ENCODE measurements at regions not wholly inside any gene's neighbourhood (a gene's known extent, or its start where the extent isn't known, plus 50 kb on each side); places are given as distances from the start of the nearest gene placed in this dataset.
A peak's percentile ranks its signal among the peaks of the same experiment; 100 is the strongest.

GRCh38 chr3:175919133-175919532 lies 1060.0 kb downstream of the NAALADL2 start:
- FAIRE-seq: no peak
- no peak overlapping the region for H3K9ac ChIP-seq (ENCODE audit: insufficient read depth in 1 of 2, low read depth in 2 of 2, low read length in 2 of 2)
- ChIA-PET POLR2A (no interaction called here), CTCF (ENCODE audit: low intra/inter-chr PET ratio) (no interaction called here)
- no peak overlapping the region for H3K4me2 ChIP-seq (ENCODE audit: insufficient read depth, low read length)
- intact Hi-C loops (cut with micrococcal nuclease): no loop called here
- no peak overlapping the region for H2AFZ ChIP-seq (ENCODE audit: low read depth, low read length)
- H3K4me3 ChIP-seq: no peak overlapping the region
- no peak overlapping the region for H3K27ac ChIP-seq (ENCODE audit: extremely low read depth, low read depth, low read length)
- in situ Hi-C loops (cut with MboI): no loop called here
- no peaks in the 10 kb centered on the region for H3K9me1 ChIP-seq (ENCODE audit: control insufficient read depth, insufficient read depth, low read length)
- ATAC-seq: no peak
- no peaks in the 10 kb centered on the region for H3K36me3 ChIP-seq (ENCODE audit: control insufficient read depth, insufficient read depth, low read length)
- H3K79me2 ChIP-seq (ENCODE audit: control insufficient read depth, insufficient read depth, low read length): no peaks in the 10 kb centered on the region
- BruUV-seq (replicated peaks): no TSS peak
- no peaks in the 10 kb centered on the region for H4K20me1 ChIP-seq (replicated peaks; ENCODE audit: control insufficient read depth, insufficient read depth, low read length)
- no peaks in the 10 kb centered on the region for H3K9me3 ChIP-seq (replicated peaks; ENCODE audit: control insufficient read depth, insufficient read depth, low read depth, low read length)
- no peaks in the 10 kb centered on the region for H3K27me3 ChIP-seq (ENCODE audit: control insufficient read depth in 2 of 2, insufficient read depth in 2 of 2, low read length in 2 of 2)
- H3K4me1 ChIP-seq (replicated peaks in 1 of 2; ENCODE audit: control insufficient read depth in 2 of 2, insufficient read depth in 2 of 2, low read length in 2 of 2): no peaks in the 10 kb centered on the region
- TF ChIP-seq ATF1 (CRISPR knock-in tag; IDR thresholded peaks at IDR 0.05) (no peak), ATF1 (tag; IDR thresholded peaks at IDR 0.05) (no peak), TAF1 (IDR thresholded peaks at IDR 0.05; ENCODE audit: control insufficient read depth, extremely low read depth, insufficient read depth, low read length, severe bottlenecking) (no peak), RAD51 (IDR thresholded peaks at IDR 0.05; ENCODE audit: borderline replicate concordance, low read depth) (no peak), CBX5 (IDR thresholded peaks at IDR 0.05; ENCODE audit: borderline replicate concordance, low read depth) (0 out of 2 replicates have a peak, but pooled peaks have one; percentile 66)
- DNase-seq (ENCODE audit: extremely low read depth in 1 of 4, low spot score in 3 of 4): no peak

DNA sequence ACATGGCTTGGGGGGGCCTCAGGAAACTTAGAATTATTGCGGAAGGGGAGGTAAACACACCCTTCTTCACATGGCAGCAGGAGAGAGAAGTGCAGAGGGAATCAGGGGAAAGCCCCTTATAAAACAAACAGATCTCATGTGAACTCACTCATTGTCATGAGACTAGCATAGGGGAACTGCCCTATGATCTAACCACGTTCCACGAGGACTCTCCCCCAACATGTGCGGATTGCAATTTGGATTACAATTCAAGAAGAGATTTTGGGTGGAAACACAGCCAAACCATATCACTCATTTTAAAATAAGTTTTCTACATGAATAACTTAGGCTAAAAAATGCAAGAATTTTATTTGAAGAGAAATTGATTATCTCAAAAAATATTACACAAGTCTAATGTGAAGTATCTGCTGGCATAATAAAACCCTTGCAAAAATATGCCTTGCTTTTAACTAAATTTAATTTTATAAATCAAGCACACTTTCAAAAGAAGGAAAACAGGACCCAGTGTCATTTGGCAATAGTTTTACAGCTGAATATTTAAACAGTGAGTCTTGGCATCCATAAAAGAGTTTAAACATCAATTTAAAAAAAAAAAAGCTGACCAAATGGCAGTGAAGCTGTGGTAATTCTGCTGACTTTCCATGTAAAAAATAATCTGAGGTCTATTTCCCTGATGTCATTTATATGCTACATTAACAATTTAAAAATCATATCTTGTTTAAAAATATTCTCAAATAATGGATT lies 1057.2 kb downstream of the NAALADL2 start:
- no peak overlapping the region for H3K4me2 ChIP-seq (ENCODE audit: insufficient read depth, low read length)
- 2% methylated on average over 4 of the region's 4 CpGs for WGBS (ENCODE audit: insufficient coverage, low coverage, missing lambda C conversion rate)
- TF ChIP-seq EGR1 (conservative IDR thresholded peaks at IDR 0.05): no peak
- FAIRE-seq (no peak), DNase-seq (ENCODE audit: extremely low read depth in 1 of 4, low spot score in 3 of 4) (no peak), ATAC-seq (no peak)
- intact Hi-C loops (cut with micrococcal nuclease): no loop called here
- no TSS peak for BruUV-seq (replicated peaks)
- no peak overlapping the region for H2AFZ ChIP-seq (ENCODE audit: low read depth, low read length)
- H3K79me2 ChIP-seq (ENCODE audit: control insufficient read depth, insufficient read depth, low read length): no peaks in the 10 kb centered on the region
- no peak overlapping the region for H3K9ac ChIP-seq (ENCODE audit: insufficient read depth in 1 of 2, low read depth in 2 of 2, low read length in 2 of 2)
- H4K20me1 ChIP-seq (replicated peaks; ENCODE audit: control insufficient read depth, insufficient read depth, low read length): no peaks in the 10 kb centered on the region
- no peak overlapping the region for H3K27ac ChIP-seq (ENCODE audit: extremely low read depth, low read depth, low read length)
- in situ Hi-C loops (cut with MboI): no loop called here
- H3K27me3 ChIP-seq (ENCODE audit: control insufficient read depth in 2 of 2, insufficient read depth in 2 of 2, low read length in 2 of 2): no peaks in the 10 kb centered on the region
- no peaks in the 10 kb centered on the region for H3K9me1 ChIP-seq (ENCODE audit: control insufficient read depth, insufficient read depth, low read length)
- H3K9me3 ChIP-seq (replicated peaks; ENCODE audit: control insufficient read depth, insufficient read depth, low read depth, low read length): no peaks in the 10 kb centered on the region; the same call in 1 of the 2 replicates
- POLR2A ChIA-PET: no interaction called here
- H3K36me3 ChIP-seq (ENCODE audit: control insufficient read depth, insufficient read depth, low read length): no peaks in the 10 kb centered on the region
- CTCF ChIA-PET (ENCODE audit: low intra/inter-chr PET ratio): no interaction called here
- no peaks in the 10 kb centered on the region for H3K4me1 ChIP-seq (replicated peaks in 1 of 2; ENCODE audit: control insufficient read depth in 2 of 2, insufficient read depth in 2 of 2, low read length in 2 of 2)
- no peak overlapping the region for H3K4me3 ChIP-seq

All from K562 (cell line).